Ovary (tissue), 7 donors: ENCODE measurements at regions not wholly inside any gene's neighbourhood (a gene's known extent, or its start where the extent isn't known, plus 50 kb on each side); places are given as distances from the start of the nearest gene placed in this dataset.

Experiments
- DNase-seq, 5 donors: peaks; one replicate each; pipeline ENCODE4 v3.0.0-alpha.2; 2019 to 2020
- H3K27ac ChIP-seq, 2 donors: fragments of 200-600 bp; one replicate each; pipeline versions ENCODE4 v1.5.1 to v1.8.0; 2019 to 2022
- H3K27me3 ChIP-seq: fragments of 200-600 bp; one replicate; pipeline ENCODE4 v1.8.0; 2022
- H3K36me3 ChIP-seq: fragments of 200-600 bp; sonication (generic); one replicate; pipeline ENCODE4 v1.5.1; 2019
- H3K4me1 ChIP-seq: one replicate; pipeline ENCODE4 v1.8.1; 2013; ENCODE audit warnings: mild to moderate bottlenecking, moderate library complexity; ENCODE audit not compliant: insufficient read depth
- H3K4me3 ChIP-seq: fragments of 200-600 bp; sonication (generic); one replicate; pipeline ENCODE4 v1.5.1; 2017
- H3K9me3 ChIP-seq, 2 donors: fragments of 200-600 bp in 1 of 2; sonication (generic) in 1 of 2; one replicate each; pipeline versions ENCODE4 v1.5.1 to v1.8.1; 2013 to 2019; ENCODE audit warnings: mild to moderate bottlenecking in 1 of 2, moderate library complexity in 1 of 2
- CTCF ChIP-seq, 3 donors: fragments of 450-650 bp in 2 of 3; fragments of 200-600 bp in 1 of 3; IDR thresholded peaks; one replicate each; pipeline versions ENCODE4 v1.5.1 to v1.8.0; 2016 to 2022; ENCODE audit warnings: antibody characterized with exemption in 3 of 3, mild to moderate bottlenecking in 1 of 3
- EP300 ChIP-seq: sonication (generic); formaldehyde crosslinking; IDR thresholded peaks from one replicate; pipeline ENCODE4 v1.6.1; 2017; ENCODE audit warnings: antibody characterized with exemption
- POLR2A ChIP-seq: fragments of 450-650 bp; IDR thresholded peaks from one replicate; pipeline ENCODE4 v1.6.1; 2017; ENCODE audit warnings: antibody characterized with exemption, mild to moderate bottlenecking, moderate library complexity
- WGBS, 3 donors: extraction: QIAGEN DNeasy Blood & Tissue Kit in 1 of 3; methylation state at CpG; one replicate each; pipeline versions ENCODE4 v1.1.5 to v1.1.7; 2013 to 2017; 5-methylcytosine and 5-hydroxymethylcytosine counted together
- intact Hi-C, 4 donors: fragments of 100-400 bp; cut with DNase I; formaldehyde crosslinking; loops; one replicate each; pipeline versions ENCODE4 v1.11.0 to v1.15.1; 2022 to 2023
- donor health status: DM: no; HTN: no; CAD: no; lungs with moderate emphysema.
- donor health status: DM: no; HTN: no; CAD: no.
- donor health status: Bipolar disorder and iron deficiency.
- donor health status: DM: no; HTN: no; CAD: no.
- donor health status: DM: yes; HTN: yes; CAD: no.

GRCh38 chr4:104878936-104879335 is 267.7 kb upstream of the TET2 start:
- no peak for TF ChIP-seq POLR2A
- TF ChIP-seq EP300, result no peak
- no peak for TF ChIP-seq CTCF (IDR thresholded peaks at IDR 0.05)
- DNase-seq, result no peak
- H3K9me3 ChIP-seq, result no peaks in the 10 kb centered on the region
- no peak overlapping the region for H3K27ac ChIP-seq
- H3K27me3 ChIP-seq, result no peaks in the 10 kb centered on the region
- intact Hi-C loops, result no loop called here
- no peak overlapping the region for H3K4me3 ChIP-seq
- no peaks in the 10 kb centered on the region for H3K36me3 ChIP-seq
- no peaks in the 10 kb centered on the region for H3K4me1 ChIP-seq

DNA sequence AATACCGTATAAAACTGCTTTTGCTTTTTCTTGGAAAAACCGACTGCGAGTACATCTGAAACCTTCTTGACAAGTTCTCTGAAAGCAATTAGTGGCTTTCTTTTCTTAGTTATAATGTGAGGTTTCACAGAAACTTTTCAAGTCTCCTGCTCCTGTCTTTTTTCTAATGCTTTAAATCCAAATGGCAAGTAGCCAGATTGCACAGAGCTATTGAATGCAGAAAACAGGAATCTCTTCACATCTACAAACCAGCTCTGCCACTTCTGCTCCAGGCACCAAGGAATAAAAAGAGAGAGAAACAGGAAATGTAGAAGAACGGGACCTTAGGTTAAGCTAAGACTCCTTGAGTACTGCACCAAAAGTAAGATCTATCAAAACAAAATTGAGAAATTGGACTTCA is 267.3 kb upstream of the TET2 start:
- no peak overlapping the region for H3K27ac ChIP-seq
- H3K4me3 ChIP-seq, result no peak overlapping the region
- no peaks in the 10 kb centered on the region for H3K4me1 ChIP-seq
- DNase-seq, result no peak
- intact Hi-C loops, result no loop called here
- 6 to 26% (median 10%) methylated on average over 4 of the region's 4 CpGs for whole genome bisulfite sequencing, 3 donors
- H3K9me3 ChIP-seq, result no peaks in the 10 kb centered on the region
- TF ChIP-seq EP300, result no peak
- TF ChIP-seq POLR2A, result no peak
- no peak for TF ChIP-seq CTCF (IDR thresholded peaks at IDR 0.05)
- no peaks in the 10 kb centered on the region for H3K36me3 ChIP-seq
- H3K27me3 ChIP-seq, result no peaks in the 10 kb centered on the region

- DNase-seq, result no peak
- no peaks in the 10 kb centered on the region for H3K9me3 ChIP-seq
- 93 to 99% (median 96%) methylated on average over 2 of the region's 2 CpGs for WGBS, 3 donors
- H3K4me1 ChIP-seq, result no peaks in the 10 kb centered on the region
- no peak overlapping the region for H3K27ac ChIP-seq
- intact Hi-C loops, result no loop called here
- no peaks in the 10 kb centered on the region for H3K27me3 ChIP-seq
- no peaks in the 10 kb centered on the region for H3K36me3 ChIP-seq
- no peak overlapping the region for H3K4me3 ChIP-seq
- TF ChIP-seq EP300 (no peak), POLR2A (no peak), CTCF (IDR thresholded peaks at IDR 0.05) (no peak)
Observed at GRCh38 chr4:104879854-104880253, 266.8 kb upstream of the TET2 start.

DNA sequence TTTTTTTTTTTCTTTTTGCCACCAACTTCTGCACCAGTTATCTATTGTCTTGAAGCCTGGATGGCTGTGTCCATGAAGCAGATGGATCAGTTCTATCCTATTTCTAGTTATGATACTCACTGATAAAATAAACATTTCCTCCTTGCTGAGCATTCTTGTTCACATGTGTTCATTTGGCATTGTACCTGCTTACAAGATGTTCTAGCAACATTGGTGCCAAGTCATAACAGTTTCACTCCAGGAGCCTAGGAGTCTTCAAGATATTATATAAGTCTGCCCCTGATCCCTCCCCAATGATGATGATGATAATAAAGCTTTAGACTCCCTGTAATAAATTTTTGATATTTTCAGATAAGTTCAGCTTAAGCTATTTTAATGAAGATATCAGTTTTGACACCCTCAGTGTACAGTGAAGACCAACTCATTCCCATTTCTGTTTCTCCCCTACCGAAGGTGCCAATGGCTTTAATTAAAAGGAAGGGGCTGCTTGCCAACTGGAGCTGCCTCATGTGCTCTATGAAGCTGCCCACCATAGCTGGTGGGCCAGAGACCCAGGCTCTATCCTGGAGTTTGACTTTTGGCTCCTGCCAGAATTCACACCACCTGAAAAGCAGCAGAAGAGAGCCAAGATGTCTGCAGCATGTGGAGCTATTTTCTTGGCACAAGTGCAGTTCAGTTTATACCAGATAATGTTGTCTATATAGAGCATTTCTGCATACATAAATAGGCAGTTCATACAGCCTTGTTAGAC is 265.4 kb upstream of the TET2 start:
- Histone ChIP-seq H3K27me3 (no peaks in the 10 kb centered on the region), H3K4me1 (no peaks in the 10 kb centered on the region), H3K36me3 (no peaks in the 10 kb centered on the region), H3K4me3 (no peak overlapping the region), H3K27ac (no peak overlapping the region), H3K9me3 (no peaks in the 10 kb centered on the region)
- WGBS, 3 donors, result 65 to 82% (median 81%) methylated on average over 1 of the region's 1 CpG
- no peak for TF ChIP-seq EP300
- no peak for TF ChIP-seq CTCF (IDR thresholded peaks at IDR 0.05)
- no peak for TF ChIP-seq POLR2A
- intact Hi-C loops, result no loop called here
- DNase-seq, result no peak
